Activated CD4-positive, alpha-beta T cell treated with anti-CD3 and anti-CD28 coated beads for 4 hours (primary cell): ENCODE measurements at regions not wholly inside any gene's neighbourhood (a gene's known extent, or its start where the extent isn't known, plus 50 kb on each side); places are given as distances from the start of the nearest gene placed in this dataset.

Experiments used
- DNase-seq, 2 donors: peaks; one replicate each; pipeline ENCODE4 v3.0.0-alpha.2; 2020

DNA sequence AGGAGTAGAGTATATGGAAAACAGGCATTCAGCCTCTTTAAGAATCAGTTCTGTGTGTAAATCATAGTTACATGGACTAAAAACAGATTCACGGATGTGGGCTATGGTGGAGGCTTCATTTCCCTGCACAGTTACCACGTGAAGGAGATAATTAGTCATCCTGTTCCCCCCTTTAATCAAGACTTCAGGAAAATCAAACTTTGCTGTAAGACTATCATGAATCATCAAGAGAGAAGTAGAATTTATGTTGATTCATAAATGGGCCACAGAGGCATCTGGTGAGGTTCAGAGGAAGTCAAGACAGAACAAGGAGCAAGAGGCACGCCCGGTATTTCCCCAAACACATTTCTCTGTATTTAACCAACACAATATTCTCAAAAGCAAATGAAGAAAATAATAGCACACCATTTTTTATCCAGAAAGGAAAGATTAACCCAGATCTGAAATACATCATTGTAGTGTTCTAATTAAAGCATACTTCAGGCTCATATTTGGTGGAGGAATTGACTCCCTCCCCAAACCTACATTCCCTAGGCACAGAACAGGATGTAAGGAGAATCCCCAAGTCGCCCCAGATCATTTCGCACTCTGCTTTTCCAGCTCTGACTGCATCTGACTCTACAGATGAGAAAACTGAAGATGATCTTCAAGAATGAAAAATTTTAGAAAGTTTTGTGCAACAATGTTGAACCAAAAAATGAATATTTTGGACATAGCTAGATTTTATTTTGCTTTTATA, 175.8 kb upstream of the GAS1 start:
- no peak for DNase-seq

DNA sequence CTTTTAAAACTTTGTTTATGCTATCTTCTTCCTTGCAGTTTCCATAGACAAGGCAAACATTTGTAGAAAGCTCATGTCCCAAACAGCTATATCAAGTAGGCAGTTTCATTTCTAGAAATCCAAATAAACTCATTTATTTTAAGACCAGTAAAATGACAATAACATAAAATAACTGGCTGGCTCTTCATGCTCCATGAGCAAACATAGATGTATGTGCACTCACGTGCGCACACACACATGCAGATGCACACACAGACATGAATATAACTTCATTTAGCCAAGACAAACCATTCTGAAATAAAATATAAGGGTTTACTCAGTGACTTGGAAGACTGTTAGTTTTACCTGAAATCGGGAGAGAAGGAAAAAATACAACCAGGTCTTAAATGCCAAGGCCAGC, 176.5 kb upstream of the GAS1 start:
- no peak for DNase-seq

DNA sequence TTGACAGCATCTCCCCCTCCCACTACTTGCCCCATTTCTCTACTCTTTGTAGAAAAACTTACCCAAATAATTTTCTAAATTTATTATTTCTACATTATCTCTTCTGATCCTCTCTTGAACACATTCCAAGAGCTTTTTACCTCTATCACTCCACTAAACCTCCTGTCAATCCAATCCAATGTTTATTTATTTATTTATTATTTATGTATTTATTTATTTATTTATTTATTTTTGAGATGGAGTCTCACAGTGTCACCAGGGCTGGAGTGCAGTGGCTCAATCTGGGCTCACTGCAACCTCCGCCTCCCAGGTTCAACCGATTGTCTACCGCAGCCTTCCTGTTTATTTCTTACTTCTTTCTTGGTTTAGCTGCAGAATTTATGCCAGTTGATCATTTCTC, 178.5 kb upstream of the GAS1 start:
- no peak for DNase-seq

DNA sequence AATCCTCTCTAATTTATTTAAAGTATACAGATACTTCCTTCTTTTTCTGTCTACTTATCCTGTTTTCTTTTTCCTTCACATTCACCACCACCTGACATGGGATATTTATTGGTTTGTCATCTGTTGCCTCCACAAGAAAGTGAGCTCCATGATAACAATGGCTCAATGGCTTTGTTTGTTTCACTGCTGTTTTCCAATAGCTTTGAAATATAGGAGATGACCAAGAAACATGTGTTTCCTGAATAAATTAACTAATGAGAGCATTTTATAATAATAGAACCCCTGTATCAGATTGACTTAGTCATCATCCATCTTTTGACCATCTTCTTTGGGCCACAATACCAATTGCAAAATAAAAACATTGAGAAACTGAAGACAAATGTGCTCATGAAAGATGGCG, 180.2 kb upstream of the GAS1 start:
- DNase-seq: no peak

DNA sequence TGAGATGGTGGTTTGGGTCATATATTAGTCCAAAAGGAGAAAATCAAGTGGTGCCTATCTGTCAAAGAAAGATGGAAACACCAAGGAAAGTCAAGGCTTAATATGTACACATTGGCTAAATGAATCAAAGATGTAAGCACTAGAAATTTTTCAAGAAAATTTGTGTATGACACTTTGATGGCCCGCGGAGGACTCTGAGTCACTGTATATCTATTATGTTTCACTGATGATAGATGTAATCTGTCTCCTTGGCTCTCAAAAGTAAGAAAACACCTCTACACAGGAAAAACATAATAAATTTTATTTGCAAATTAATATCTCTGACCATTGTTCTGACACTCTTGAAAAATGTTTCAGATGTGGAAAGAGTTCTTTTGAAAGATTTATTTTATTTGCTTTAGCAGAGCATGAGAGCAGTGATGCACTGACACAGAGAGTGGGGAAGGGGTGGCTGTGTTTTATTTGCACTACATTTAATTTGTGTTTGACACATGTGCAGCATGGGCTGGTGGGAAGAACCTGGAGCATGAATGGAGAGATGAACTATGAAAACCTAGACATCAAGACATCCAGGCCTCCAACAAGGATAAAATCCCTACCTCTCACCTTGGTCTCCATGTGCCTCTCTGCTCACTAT, 180.8 kb upstream of the GAS1 start:
- no peak for DNase-seq

DNA sequence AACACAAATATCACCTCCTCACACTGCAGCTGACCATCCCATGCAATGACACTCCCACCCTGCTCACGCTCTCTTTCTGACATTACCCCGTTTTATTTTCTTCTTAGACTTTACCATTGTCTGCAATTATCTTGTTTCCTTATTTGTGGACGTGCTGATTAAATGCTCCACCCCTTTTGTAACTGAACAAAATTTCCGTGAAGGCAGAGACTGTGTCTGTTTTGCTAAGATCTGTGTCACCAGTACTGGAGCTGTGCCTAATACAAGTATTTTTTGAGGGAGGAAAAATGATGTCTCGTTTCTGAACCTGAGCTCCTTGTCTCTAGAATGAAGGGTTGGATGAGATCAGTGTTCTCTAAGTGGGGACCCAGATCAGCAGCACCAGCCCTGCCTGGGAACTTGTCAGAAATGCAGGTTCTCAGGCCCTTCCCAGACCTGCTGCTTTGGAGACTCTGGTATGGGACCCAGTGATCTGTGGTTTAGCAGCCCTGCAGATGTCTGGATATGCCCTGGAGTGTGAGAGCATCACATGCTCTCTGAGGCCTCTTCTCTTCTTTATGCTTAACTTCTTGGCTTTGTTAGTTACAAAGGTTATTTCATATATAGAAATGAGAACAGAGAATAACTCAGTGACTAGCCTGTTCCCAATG, 181.7 kb upstream of the GAS1 start:
- no peak for DNase-seq

DNA sequence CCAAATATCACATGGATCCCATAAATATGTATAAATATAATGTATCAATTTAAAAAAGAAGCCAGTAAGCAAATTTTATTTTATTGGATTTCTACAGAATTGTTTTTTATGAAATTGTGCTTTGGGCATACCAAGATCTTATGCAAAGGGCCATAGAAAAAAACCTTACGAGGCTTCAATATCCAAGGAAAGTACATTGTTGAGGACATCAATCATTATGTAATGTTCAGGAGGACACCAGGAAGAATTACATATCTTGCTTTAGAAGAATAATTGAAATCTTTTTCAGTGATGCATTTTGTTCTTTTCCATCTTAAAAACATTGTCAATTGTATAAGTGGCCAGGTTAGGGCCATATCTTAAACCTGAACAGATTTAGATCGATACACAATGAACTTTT, 187.8 kb upstream of the GAS1 start:
- DNase-seq: no peak

DNA sequence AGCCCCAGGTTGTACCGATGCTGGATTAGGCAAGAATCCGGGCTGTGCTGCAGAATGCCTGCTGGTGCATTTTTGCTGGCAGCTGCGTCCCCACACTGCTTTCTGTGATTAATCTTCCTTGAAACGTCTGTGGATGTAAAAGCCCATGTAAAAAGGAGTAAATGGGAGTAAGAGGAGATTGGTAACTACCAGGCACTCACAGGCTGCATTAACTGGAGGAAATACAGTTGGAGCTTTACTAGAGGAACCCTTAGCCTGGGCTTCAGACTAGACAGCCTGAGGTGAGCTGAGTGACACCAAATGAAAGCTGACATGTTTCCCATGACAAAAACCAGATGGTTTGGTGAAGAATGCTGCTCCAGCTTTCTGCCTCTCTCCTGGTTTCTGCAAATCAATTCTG, 190.4 kb upstream of the GAS1 start:
- DNase-seq: no peak

DNA sequence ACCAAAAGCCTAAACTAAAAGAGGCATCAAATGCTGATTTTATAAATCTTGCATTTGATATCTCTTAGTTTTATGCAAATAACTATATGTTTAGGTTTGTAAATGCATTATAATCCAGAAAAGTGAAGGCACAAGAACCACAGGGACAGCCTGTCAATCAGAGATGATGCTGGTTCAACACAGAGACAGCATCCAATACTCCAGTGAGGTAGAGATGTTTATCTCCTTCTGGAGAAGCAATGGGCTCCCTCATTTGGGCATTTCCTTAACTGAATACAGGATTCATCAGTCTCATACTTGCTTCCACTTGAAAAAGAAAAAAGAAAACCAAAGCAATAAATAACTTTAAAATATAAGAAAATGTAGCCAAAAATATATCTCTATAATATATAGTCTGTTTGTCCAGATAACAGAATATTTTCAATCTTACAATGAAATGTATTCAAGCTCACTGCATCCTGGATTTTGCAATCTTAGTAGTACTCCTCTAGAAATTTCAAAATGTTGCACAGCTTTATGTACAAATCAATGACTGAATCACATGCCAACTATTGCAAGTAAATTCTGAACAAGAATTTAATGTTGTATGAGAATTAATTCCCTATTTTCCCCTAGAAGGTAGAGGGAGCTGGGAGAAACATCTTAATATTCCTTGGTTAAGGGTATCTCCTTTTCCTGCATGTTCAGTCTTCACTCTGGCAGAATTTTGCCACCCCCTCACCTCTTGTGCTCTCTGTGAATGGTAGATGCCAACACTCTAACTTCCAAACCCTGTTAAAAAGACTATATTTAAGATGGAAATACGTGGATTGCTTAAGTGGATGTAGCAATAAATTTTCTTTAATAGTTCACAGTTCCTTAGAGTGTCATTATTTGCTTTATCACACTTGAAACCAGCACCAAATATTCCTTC, 191.1 kb upstream of the GAS1 start:
- DNase-seq: no peak

DNA sequence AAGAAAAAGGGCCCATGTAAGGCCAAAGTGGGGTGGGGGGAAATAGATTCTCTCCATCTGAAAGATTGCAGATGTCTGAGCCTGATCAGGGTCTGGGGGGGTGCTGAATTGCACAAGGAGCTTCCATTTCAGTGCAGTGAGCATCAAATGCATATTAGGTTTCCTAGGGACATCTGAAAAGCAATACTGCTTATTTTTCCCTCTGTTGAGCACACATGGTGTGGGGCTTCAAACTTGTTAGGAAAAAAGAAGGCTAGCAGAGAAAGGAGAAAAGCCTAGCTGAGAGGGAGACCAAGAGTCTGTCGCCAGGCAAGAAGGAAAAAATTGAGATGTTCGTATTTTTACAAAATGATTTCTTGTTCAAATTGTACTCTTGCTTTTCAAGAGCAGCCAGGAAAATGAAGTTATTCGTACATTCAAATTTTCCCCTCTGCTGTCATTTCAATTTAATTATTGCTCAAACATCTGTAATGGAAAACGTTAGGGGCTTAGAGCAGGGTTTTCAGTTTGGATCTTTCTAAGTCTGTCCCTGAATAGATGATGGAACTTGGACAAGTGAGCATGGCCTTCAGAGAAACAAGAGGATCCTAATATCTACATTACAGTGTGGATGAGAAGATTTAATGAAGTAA, 191.9 kb upstream of the GAS1 start:
- no peak for DNase-seq

DNA sequence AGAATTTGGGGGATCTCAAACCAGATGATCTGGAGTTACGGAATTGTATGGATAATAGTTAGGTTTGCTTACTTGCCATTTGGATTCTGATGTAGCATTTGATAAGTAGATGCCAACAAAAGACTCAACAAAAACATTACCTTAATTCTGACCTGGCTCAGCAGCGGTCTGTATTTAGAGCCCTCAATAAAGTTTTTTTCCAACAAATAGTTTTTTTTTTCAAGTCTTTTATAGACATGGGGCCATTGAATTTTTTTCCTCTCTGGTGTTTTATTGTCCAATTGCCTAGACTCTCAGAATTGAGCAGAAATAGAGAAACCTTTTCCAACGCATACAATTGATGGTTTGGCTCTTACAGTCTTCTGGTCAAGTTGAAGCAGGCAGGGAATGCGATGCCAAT, 192.8 kb upstream of the GAS1 start:
- no peak for DNase-seq

DNA sequence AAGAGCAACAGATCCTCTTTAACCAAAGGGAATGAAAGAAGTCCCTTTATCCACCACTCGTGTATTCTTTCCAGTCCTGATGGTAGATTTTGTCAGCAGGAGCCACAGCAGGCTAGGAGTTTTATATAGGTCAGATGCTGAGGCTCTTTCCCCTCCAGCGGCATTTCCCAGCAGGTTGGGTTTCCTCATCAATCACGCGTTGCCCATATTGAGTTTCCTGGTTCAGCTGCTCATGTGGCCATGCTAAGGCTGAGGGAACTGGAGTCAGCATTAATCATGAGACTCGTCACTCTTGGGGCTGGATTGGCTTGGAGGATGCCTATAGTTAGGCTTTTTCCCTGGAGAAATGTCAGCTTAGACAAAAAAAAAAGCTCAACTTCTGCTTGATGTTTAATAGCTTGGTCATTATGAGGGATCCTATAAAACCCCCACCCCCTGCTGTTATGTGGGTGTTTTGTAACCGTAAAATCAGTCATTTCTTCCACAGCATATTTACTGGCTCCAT, 193.4 kb upstream of the GAS1 start:
- no peak for DNase-seq

DNA sequence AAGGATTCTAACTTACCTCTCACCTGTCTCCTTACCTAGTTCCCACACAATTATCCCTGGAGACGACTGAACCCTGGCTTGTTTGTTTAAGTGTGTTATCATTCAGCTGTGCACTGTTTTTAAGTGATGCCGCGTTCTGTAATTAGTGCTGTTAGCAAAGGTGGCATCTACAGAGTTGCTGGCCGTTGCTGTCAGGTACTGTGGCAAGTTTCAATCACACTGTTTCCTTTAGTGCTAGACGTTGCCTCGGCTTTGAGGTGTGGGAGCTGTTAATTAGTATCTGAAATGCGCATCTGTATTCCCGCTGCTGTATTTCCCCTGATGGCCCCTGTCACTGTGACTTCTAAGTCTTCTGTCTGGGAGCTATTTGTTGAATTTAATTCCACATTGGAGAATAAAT, 193.8 kb upstream of the GAS1 start:
- no peak for DNase-seq

DNA sequence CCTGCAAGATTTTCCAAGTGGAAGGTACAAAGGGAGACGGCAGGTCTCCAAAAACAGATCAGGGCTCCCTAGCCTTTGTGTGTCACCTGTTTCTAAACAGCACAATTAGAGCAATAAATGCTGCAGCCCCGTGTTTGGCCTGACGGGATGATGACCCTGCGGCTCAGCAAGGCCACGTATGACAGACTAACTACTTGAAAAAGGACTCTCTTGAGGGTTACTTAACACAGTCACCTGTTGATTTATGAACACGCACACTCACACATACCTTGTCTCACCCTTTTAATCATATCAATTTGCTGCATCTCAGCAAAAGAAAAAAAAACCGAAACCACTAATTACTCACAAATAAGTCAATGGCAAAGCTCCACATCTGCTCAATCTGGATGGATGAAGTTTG, 199.6 kb upstream of the GAS1 start:
- DNase-seq: no peak

DNA sequence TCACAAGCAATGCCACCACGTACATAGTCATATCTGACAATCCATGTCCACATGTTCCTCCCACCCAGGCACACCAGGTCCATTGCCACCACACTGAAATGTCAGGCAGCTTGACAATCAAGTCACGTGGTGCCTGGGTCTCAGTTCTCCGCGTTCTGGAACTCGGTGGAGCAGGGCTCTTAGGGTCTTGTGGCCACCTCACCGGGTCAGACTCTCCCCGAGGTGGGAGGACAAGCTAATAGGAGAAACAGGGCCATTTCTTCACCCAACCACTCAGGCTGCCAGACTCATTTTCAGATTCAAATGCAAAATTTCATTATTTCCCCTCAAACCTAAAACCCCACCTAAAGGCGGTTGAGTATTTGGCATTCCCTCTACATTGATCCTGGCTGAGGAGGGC, 200.5 kb upstream of the GAS1 start:
- DNase-seq: no peak

DNA sequence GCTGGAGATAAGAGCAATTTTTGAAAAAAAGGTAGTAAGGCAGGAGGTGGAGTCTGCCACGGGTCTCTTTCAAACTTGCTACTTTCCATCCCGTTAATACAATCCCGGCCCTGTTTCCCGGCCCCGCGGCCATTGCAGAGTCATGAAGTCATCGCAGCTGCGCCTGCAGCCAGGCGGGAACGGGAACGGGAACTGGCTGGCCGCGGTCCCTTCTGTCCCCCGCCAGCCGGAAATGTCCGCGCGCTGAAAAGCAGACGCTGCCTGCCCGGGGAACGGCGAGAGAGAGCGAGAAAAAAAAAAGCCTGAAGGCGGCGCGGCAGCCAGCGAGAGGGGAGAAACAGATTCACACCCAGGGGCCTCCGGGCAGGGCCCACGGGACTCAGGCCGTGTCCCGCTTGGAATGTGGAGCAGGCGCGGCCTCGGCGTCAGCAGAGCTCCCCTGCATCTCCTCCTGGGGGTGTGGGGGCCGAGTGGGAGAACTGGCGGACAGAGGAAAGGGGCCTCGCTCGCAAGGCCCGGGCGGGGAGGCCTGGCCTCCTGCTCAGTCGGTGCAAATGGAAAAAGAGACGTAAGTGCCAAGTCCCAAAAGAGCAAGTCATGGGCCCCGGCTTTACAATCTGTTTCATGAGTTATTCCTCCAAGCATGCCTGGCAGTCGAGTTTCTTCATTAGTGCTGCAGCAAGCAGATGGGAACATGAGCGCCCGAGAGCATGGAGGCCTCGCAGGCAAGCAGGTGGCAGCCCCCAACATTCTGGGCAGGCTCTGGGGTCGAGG, 201.2 kb upstream of the GAS1 start:
- DNase-seq: no peak

DNA sequence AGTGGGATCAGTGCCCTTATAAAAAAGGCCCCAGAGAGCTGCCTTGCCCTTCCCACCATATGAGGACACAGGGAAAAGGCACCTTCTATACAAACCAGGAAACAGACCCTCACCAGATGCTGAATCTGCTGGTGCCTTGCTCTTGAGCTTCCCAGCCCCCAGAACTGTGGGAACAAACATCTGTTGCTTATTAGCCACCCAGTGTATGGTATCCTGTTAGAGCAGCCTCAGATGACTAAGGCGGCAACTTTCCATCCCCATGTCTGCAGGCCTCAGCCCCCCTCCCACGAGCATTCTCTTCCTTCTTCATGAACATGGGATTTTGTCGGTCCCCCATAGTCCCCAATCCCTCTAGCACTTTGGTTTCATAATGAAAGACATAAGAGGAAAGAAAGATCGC, 202.5 kb upstream of the GAS1 start:
- DNase-seq: no peak

DNA sequence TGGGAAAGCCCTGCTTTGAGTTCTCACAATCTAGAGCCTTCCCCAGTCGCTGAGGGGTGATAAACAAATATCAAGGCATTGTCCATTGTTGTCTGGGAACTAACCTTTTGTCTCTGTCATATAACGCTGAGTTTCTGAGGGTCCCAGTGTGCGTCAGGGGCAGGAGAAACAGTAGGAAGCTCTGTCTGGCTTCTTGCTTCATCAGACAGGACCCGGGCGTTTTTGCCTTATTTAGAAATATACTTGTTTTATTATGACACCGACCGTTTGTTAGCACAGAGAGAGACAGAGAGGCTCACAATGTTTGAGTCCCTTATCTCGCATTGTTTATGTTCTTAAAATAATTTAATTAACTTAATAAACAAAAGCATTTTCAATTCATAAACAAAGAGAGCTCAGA, 204.9 kb upstream of the GAS1 start:
- no peak for DNase-seq

DNA sequence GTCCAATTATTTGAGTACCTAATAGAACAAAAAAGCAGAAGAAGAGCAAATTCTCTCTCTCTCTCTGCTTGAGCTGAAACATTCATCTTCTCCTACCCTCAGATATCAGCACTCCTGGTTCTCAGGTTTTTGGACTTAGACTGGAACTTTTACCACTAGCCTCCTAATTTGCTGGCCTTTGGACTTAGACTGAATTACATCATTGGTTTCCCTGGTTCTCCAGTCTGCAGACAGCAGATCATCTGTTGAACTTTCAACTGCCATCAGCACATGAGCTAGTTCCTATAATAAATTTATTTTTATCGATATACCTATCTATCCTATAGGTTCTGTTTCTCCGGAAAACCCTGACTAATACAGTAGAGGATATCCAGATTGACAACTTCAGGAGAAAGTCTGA, 208.9 kb upstream of the GAS1 start:
- no peak for DNase-seq

DNA sequence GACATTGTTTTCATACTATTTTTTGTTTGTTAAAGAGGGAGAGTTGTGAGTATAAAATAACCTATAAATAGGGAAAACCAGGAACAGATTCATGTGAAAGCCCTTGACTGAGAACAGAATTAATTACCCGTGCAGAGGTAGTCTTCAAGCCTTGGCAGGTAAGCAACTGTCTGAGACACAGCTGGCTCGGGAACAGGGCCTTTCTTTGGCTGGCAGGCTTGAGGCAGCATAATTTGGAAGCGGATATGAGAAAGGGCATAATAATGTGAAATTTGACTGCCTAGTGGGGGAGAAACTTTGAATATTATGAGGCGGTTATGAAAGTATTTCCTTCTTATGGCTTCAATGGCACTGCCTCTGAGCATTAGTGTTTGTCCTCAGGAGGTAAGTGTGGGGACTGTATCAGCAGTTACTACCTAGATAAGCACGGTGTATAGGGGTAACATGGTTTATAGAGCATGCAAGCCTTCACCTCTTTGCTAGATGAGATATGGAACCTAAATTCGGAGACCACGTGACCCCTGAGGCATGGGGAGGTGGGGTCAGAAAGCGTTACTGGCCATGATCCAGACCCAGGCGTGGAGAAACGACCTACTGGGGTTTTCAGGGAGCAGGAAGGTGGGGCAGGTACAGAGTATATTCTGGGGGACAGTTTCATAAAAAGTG, 210.2 kb upstream of the GAS1 start:
- DNase-seq: no peak

DNA sequence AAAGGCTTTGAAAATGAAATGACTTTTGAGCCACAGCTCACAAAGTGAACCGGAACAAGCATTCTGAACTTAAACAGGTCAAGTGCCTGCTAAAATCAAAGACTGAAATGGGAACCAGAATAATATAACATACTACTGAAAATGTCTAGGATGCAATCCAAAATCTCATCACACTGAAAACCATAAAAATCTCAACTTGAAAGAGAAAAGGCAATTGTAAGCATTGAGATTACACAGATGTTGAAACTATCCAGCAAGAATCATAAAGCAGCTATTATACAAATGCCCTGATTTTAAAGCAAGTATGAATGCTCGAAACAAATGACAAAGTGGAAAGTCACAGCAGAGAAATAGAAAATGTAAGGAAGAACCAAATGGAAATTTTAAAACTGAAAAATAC, 211.5 kb upstream of the GAS1 start:
- DNase-seq: no peak
